Fibroblast of the aortic adventitia (primary cell): ENCODE measurements at regions not wholly inside any gene's neighbourhood (a gene's known extent, or its start where the extent isn't known, plus 50 kb on each side); places are given as distances from the start of the nearest gene placed in this dataset.
"Not testable (repeated sequence)": the region's sequence is repeated elsewhere in the genome, so short reads cannot be mapped to it uniquely, and the experiment has no call there.

Source experiments
- DNase-seq: peaks from one replicate; pipeline ENCODE4 v3.0.0-alpha.2; 2010; ENCODE audit warnings: low read depth
- H3K4me3 ChIP-seq: 2 replicates; pipeline ENCODE4 v1.5.1; 2011; ENCODE audit warnings: low read depth, mild to moderate bottlenecking, control low read depth, low read length, moderate library complexity
- CTCF ChIP-seq: IDR thresholded peaks from 2 replicates; pipeline ENCODE4 v1.5.1; 2011; ENCODE audit warnings: mild to moderate bottlenecking, low read length, control low read depth, inconsistent platforms; ENCODE audit not compliant: insufficient read depth

GRCh38 chr1:4133939-4134321, 233.9 kb upstream of the C1orf174 start:
- no peak for DNase-seq
- no peak overlapping the region for H3K4me3 ChIP-seq
- no peak for TF ChIP-seq CTCF

- H3K4me3 ChIP-seq, DNase-seq: not testable (repeated sequence)
These were observed 235.8 kb upstream of the C1orf174 start for GRCh38 chr1:4135853-4136252.

- no peak for DNase-seq
- H3K4me3 ChIP-seq = no peak overlapping the region
- no peak for TF ChIP-seq CTCF
These were observed 237.7 kb upstream of the C1orf174 start for GRCh38 chr1:4137621-4138415.

GRCh38 chr1:4139646-4140045, 239.6 kb upstream of the C1orf174 start:
- DNase-seq = no peak
- no peak for TF ChIP-seq CTCF

GRCh38 chr1:4140241-4140640, 240.2 kb upstream of the C1orf174 start:
- no peak overlapping the region for H3K4me3 ChIP-seq
- DNase-seq = no peak
- TF ChIP-seq CTCF = no peak

More at GRCh38 chr1:4139646-4140045, 239.6 kb upstream of the C1orf174 start:
- H3K4me3 ChIP-seq = no peak overlapping the region

- no peak overlapping the region for H3K4me3 ChIP-seq
- DNase-seq = no peak
- TF ChIP-seq CTCF = no peak
These were observed 240.7 kb upstream of the C1orf174 start for GRCh38 chr1:4140821-4141220.

GRCh38 chr1:4144349-4144971, 244.4 kb upstream of the C1orf174 start:
- DNase-seq = no peak
- no peak overlapping the region for H3K4me3 ChIP-seq
- TF ChIP-seq CTCF = no peak
